ENCODE measurements at regions not wholly inside any gene's neighbourhood (a gene's known extent, or its start where the extent isn't known, plus 50 kb on each side); places are given as distances from the start of the nearest gene placed in this dataset.

DNA sequence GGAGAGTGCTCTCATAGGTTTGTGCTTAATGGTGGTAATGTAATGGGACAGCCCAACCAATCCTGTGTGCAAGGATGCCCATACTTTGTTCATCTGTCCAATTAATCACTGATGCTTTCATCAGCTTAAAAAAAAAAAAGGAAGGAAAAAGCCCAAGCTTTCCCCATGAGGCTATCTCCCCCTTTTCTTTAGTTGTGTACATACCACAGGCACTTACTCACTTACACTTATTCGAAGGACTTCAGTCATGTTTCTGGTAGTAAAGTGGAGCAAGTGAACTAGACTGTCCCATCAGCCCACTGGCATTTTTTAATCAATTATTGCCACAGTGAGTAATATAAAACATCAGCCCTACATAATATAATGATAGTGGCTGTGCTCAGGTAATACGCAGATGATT lies 183.5 kb upstream of the UFM1 start:
- Mint-ChIP-seq H3K36me3 (ENCODE audit: low read depth) (no peaks in the 10 kb centered on the region), H3K27me3 (ENCODE audit: insufficient read depth, low read depth, poor library complexity) (no peaks in the 10 kb centered on the region), H3K27ac (no peak overlapping the region), H3K4me3 (no peak overlapping the region), H3K9me3 (no peaks in the 10 kb centered on the region), H3K4me1 (no peaks in the 10 kb centered on the region)
- Histone ChIP-seq H3K9me2 (ENCODE audit: insufficient read depth) (no peaks in the 10 kb centered on the region), H3F3A (replicated peaks; ENCODE audit: low read depth) (no peaks in the 10 kb centered on the region), H3K4me2 (no peak overlapping the region), H3K27ac (ENCODE audit: low read depth) (no peak overlapping the region), H3K4me3 (no peak overlapping the region), H3K79me2 (replicated peaks; ENCODE audit: insufficient read depth) (no peaks in the 10 kb centered on the region), H3K36me3 (ENCODE audit: insufficient read depth) (no peaks in the 10 kb centered on the region), H4K20me1 (replicated peaks; ENCODE audit: insufficient read depth) (no peaks in the 10 kb centered on the region), H2AFZ (peak overlapping the region; percentile 11; the same call in 1 of the 2 replicates), H3K4me1 (ENCODE audit: insufficient read depth) (no peaks in the 10 kb centered on the region), H3K27me3 (ENCODE audit: insufficient read depth) (no peaks in the 10 kb centered on the region)
- ATAC-seq: no peak
- no peak for DNase-seq (ENCODE audit: low spot score)
- no peak for TF ChIP-seq ZNF331 (CRISPR knock-in tag; IDR thresholded peaks at IDR 0.05; ENCODE audit: low read depth)
- TF ChIP-seq, protein P1, sequence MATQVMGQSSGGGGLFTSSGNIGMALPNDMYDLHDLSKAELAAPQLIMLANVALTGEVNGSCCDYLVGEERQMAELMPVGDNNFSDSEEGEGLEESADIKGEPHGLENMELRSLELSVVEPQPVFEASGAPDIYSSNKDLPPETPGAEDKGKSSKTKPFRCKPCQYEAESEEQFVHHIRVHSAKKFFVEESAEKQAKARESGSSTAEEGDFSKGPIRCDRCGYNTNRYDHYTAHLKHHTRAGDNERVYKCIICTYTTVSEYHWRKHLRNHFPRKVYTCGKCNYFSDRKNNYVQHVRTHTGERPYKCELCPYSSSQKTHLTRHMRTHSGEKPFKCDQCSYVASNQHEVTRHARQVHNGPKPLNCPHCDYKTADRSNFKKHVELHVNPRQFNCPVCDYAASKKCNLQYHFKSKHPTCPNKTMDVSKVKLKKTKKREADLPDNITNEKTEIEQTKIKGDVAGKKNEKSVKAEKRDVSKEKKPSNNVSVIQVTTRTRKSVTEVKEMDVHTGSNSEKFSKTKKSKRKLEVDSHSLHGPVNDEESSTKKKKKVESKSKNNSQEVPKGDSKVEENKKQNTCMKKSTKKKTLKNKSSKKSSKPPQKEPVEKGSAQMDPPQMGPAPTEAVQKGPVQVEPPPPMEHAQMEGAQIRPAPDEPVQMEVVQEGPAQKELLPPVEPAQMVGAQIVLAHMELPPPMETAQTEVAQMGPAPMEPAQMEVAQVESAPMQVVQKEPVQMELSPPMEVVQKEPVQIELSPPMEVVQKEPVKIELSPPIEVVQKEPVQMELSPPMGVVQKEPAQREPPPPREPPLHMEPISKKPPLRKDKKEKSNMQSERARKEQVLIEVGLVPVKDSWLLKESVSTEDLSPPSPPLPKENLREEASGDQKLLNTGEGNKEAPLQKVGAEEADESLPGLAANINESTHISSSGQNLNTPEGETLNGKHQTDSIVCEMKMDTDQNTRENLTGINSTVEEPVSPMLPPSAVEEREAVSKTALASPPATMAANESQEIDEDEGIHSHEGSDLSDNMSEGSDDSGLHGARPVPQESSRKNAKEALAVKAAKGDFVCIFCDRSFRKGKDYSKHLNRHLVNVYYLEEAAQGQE (IDR thresholded peaks at IDR 0.05; ENCODE audit: unreplicated experiment): no peak
- TF ChIP-seq STAT1 (IDR thresholded peaks at IDR 0.05; ENCODE audit: unreplicated experiment): no peak
- TF ChIP-seq EZH2phosphoT487 (IDR thresholded peaks at IDR 0.05; ENCODE audit: unreplicated experiment): no peak
- TF ChIP-seq, protein P2, sequence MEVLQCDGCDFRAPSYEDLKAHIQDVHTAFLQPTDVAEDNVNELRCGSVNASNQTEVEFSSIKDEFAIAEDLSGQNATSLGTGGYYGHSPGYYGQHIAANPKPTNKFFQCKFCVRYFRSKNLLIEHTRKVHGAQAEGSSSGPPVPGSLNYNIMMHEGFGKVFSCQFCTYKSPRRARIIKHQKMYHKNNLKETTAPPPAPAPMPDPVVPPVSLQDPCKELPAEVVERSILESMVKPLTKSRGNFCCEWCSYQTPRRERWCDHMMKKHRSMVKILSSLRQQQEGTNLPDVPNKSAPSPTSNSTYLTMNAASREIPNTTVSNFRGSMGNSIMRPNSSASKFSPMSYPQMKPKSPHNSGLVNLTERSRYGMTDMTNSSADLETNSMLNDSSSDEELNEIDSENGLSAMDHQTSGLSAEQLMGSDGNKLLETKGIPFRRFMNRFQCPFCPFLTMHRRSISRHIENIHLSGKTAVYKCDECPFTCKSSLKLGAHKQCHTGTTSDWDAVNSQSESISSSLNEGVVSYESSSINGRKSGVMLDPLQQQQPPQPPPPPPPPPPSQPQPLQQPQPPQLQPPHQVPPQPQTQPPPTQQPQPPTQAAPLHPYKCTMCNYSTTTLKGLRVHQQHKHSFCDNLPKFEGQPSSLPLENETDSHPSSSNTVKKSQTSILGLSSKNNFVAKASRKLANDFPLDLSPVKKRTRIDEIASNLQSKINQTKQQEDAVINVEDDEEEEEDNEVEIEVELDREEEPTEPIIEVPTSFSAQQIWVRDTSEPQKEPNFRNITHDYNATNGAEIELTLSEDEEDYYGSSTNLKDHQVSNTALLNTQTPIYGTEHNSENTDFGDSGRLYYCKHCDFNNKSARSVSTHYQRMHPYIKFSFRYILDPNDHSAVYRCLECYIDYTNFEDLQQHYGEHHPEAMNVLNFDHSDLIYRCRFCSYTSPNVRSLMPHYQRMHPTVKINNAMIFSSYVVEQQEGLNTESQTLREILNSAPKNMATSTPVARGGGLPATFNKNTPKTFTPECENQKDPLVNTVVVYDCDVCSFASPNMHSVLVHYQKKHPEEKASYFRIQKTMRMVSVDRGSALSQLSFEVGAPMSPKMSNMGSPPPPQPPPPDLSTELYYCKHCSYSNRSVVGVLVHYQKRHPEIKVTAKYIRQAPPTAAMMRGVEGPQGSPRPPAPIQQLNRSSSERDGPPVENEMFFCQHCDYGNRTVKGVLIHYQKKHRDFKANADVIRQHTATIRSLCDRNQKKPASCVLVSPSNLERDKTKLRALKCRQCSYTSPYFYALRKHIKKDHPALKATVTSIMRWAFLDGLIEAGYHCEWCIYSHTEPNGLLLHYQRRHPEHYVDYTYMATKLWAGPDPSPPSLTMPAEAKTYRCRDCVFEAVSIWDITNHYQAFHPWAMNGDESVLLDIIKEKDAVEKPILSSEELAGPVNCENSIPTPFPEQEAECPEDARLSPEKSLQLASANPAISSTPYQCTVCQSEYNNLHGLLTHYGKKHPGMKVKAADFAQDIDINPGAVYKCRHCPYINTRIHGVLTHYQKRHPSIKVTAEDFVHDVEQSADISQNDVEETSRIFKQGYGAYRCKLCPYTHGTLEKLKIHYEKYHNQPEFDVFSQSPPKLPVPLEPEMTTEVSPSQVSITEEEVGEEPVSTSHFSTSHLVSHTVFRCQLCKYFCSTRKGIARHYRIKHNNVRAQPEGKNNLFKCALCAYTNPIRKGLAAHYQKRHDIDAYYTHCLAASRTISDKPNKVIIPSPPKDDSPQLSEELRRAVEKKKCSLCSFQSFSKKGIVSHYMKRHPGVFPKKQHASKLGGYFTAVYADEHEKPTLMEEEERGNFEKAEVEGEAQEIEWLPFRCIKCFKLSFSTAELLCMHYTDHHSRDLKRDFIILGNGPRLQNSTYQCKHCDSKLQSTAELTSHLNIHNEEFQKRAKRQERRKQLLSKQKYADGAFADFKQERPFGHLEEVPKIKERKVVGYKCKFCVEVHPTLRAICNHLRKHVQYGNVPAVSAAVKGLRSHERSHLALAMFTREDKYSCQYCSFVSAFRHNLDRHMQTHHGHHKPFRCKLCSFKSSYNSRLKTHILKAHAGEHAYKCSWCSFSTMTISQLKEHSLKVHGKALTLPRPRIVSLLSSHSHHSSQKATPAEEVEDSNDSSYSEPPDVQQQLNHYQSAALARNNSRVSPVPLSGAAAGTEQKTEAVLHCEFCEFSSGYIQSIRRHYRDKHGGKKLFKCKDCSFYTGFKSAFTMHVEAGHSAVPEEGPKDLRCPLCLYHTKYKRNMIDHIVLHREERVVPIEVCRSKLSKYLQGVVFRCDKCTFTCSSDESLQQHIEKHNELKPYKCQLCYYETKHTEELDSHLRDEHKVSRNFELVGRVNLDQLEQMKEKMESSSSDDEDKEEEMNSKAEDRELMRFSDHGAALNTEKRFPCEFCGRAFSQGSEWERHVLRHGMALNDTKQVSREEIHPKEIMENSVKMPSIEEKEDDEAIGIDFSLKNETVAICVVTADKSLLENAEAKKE (CRISPR knock-in tag; IDR thresholded peaks at IDR 0.05): no peak
- TF ChIP-seq, protein P3, sequence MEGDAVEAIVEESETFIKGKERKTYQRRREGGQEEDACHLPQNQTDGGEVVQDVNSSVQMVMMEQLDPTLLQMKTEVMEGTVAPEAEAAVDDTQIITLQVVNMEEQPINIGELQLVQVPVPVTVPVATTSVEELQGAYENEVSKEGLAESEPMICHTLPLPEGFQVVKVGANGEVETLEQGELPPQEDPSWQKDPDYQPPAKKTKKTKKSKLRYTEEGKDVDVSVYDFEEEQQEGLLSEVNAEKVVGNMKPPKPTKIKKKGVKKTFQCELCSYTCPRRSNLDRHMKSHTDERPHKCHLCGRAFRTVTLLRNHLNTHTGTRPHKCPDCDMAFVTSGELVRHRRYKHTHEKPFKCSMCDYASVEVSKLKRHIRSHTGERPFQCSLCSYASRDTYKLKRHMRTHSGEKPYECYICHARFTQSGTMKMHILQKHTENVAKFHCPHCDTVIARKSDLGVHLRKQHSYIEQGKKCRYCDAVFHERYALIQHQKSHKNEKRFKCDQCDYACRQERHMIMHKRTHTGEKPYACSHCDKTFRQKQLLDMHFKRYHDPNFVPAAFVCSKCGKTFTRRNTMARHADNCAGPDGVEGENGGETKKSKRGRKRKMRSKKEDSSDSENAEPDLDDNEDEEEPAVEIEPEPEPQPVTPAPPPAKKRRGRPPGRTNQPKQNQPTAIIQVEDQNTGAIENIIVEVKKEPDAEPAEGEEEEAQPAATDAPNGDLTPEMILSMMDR (conservative IDR thresholded peaks at IDR 0.05; ENCODE audit: low read depth in 2 of 2): no peak
